ENCODE measurements at regions not wholly inside any gene's neighbourhood (a gene's known extent, or its start where the extent isn't known, plus 50 kb on each side); places are given as distances from the start of the nearest gene placed in this dataset.
"Not testable (repeated sequence)": the region's sequence is repeated elsewhere in the genome, so short reads cannot be mapped to it uniquely, and the experiment has no call there.

DNA sequence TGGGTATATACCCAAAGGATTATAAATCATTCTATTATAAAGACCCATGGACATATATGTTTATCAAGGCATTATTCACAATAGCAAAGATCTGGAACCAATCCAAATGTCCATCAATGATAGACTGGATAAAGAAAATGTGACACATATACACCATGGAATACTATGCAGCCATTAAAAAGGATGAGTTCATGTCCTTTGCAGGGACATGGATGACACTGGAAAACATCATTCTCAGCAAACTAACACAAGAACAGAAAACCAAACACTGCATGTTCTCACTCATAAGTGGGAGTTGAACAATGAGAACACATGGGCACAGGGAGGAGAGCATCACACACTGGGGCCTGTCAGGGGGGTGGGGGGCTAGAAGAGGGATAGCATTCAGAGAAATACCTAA, 136.9 kb upstream of the ST8SIA4 start:
- TF ChIP-seq, protein P1, sequence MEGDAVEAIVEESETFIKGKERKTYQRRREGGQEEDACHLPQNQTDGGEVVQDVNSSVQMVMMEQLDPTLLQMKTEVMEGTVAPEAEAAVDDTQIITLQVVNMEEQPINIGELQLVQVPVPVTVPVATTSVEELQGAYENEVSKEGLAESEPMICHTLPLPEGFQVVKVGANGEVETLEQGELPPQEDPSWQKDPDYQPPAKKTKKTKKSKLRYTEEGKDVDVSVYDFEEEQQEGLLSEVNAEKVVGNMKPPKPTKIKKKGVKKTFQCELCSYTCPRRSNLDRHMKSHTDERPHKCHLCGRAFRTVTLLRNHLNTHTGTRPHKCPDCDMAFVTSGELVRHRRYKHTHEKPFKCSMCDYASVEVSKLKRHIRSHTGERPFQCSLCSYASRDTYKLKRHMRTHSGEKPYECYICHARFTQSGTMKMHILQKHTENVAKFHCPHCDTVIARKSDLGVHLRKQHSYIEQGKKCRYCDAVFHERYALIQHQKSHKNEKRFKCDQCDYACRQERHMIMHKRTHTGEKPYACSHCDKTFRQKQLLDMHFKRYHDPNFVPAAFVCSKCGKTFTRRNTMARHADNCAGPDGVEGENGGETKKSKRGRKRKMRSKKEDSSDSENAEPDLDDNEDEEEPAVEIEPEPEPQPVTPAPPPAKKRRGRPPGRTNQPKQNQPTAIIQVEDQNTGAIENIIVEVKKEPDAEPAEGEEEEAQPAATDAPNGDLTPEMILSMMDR (IDR thresholded peaks at IDR 0.05; ENCODE audit: insufficient read depth, low read length, poor library complexity, severe bottlenecking) = not testable (repeated sequence)
- TF ChIP-seq EZH2phosphoT487 (conservative IDR thresholded peaks at IDR 0.05; ENCODE audit: low read length) = not testable (repeated sequence)

All from SU-DHL-6 (cell line).